ENCODE measurements at regions not wholly inside any gene's neighbourhood (a gene's known extent, or its start where the extent isn't known, plus 50 kb on each side); places are given as distances from the start of the nearest gene placed in this dataset.

DNA sequence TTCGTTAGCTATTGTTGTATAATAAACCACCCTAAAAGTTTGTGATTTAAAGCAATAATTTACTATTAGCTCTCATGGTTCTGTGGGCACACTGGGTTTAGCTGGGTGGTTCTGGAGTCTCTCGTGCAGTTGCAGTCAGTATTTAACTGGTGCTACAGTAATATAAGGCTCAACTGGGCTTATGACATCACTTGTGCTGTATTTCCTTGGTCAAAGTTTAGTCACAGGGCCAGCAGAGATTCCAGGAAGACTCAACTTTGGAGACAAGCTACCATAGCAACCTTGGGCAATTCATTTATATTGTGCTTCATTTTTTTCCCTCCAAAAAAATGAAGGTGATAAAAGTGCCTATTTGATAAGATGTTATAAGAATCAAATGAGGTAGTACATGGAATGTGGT, 204.2 kb upstream of the GUCY1A2 start:
- intact Hi-C loops (cut with micrococcal nuclease), result no loop called here
- H3K9me2 ChIP-seq (replicated peaks; ENCODE audit: low read length), result no peaks in the 10 kb centered on the region
- no peak overlapping the region for H3K9ac ChIP-seq (ENCODE audit: low read length)
- POLR2A ChIA-PET (ENCODE audit: unreplicated experiment), result no interaction called here
- CTCF ChIA-PET, result no interaction called here
- H3K4me3 ChIP-seq (ENCODE audit: low read length), result no peak overlapping the region
- no peaks in the 10 kb centered on the region for H3K4me1 ChIP-seq (ENCODE audit: insufficient read depth, low read length)
- H3K27me3 ChIP-seq (ENCODE audit: low read length), result 0 out of 2 replicates have a peak, but pooled peaks cover 3% of the 10 kb centered on the region
- H4K20me1 ChIP-seq (ENCODE audit: low read length), result no peaks in the 10 kb centered on the region
- H2AFZ ChIP-seq (ENCODE audit: low read length), result no peak overlapping the region
- no peak for ATAC-seq
- no peaks in the 10 kb centered on the region for H3K36me3 ChIP-seq (ENCODE audit: low read depth, low read length)
- H3F3A ChIP-seq (ENCODE audit: low read length, unreplicated experiment), result no peaks in the 10 kb centered on the region
- no peak overlapping the region for H3K4me2 ChIP-seq (ENCODE audit: low read length)
- no peaks in the 10 kb centered on the region for H3K9me3 ChIP-seq (ENCODE audit: low read length)
- TF ChIP-seq, protein P1, sequence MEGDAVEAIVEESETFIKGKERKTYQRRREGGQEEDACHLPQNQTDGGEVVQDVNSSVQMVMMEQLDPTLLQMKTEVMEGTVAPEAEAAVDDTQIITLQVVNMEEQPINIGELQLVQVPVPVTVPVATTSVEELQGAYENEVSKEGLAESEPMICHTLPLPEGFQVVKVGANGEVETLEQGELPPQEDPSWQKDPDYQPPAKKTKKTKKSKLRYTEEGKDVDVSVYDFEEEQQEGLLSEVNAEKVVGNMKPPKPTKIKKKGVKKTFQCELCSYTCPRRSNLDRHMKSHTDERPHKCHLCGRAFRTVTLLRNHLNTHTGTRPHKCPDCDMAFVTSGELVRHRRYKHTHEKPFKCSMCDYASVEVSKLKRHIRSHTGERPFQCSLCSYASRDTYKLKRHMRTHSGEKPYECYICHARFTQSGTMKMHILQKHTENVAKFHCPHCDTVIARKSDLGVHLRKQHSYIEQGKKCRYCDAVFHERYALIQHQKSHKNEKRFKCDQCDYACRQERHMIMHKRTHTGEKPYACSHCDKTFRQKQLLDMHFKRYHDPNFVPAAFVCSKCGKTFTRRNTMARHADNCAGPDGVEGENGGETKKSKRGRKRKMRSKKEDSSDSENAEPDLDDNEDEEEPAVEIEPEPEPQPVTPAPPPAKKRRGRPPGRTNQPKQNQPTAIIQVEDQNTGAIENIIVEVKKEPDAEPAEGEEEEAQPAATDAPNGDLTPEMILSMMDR (conservative IDR thresholded peaks at IDR 0.05; ENCODE audit: low read depth, low read length), result no peak
- TF ChIP-seq EZH2phosphoT487 (IDR thresholded peaks at IDR 0.05; ENCODE audit: borderline replicate concordance, low read length) (no peak), EZH2 (IDR thresholded peaks at IDR 0.05; ENCODE audit: low read length, unreplicated experiment) (no peak)
- H3K27ac ChIP-seq (ENCODE audit: low read length), result no peak overlapping the region
- no peak for DNase-seq
- no TSS peak for BruUV-seq (replicated peaks)
- H3K79me2 ChIP-seq (ENCODE audit: low read length), result no peaks in the 10 kb centered on the region

DNA sequence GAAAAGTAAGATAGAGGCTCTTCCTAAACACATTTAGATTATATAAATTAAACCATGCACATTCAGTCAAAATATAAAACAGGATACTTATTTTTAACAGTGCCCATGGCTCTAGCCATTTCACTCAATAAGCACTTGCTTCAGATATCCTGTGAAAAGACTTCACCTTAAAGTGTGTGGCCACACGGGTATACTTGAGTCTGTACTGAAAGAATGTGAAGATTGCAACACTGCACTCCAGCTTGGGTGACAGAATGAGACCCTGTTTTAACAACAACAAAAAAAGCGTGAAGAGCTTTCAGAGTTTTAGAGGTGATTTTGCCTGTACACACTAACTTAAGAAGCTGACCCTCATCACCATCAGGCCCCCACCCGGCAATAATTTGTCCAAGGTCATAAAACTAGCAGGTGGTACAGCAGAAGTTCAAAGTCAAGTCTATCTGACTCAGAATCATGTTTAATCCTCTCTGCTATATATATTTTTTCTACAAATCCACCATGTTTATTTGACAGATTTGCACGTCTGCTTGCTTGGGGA, 203.5 kb upstream of the GUCY1A2 start:
- H3K9me2 ChIP-seq (replicated peaks; ENCODE audit: low read length), result no peaks in the 10 kb centered on the region
- no peak overlapping the region for H3K9ac ChIP-seq (ENCODE audit: low read length)
- no peaks in the 10 kb centered on the region for H3K79me2 ChIP-seq (ENCODE audit: low read length)
- H4K20me1 ChIP-seq (ENCODE audit: low read length), result no peaks in the 10 kb centered on the region
- no peaks in the 10 kb centered on the region for H3F3A ChIP-seq (ENCODE audit: low read length, unreplicated experiment)
- intact Hi-C loops (cut with micrococcal nuclease), result no loop called here
- H3K27me3 ChIP-seq (ENCODE audit: low read length), result 0 out of 2 replicates have a peak, but pooled peaks cover 3% of the 10 kb centered on the region
- ChIA-PET CTCF (no interaction called here), POLR2A (ENCODE audit: unreplicated experiment) (no interaction called here)
- no peaks in the 10 kb centered on the region for H3K9me3 ChIP-seq (ENCODE audit: low read length)
- ATAC-seq (no peak), DNase-seq (no peak)
- no peak overlapping the region for H3K4me3 ChIP-seq (ENCODE audit: low read length)
- no peaks in the 10 kb centered on the region for H3K4me1 ChIP-seq (ENCODE audit: insufficient read depth, low read length)
- TF ChIP-seq EZH2 (IDR thresholded peaks at IDR 0.05; ENCODE audit: low read length, unreplicated experiment) (no peak), EZH2phosphoT487 (IDR thresholded peaks at IDR 0.05; ENCODE audit: borderline replicate concordance, low read length) (no peak)
- TF ChIP-seq, protein P1 (conservative IDR thresholded peaks at IDR 0.05; ENCODE audit: low read depth, low read length), result no peak
- no peak overlapping the region for H2AFZ ChIP-seq (ENCODE audit: low read length)
- no peak overlapping the region for H3K4me2 ChIP-seq (ENCODE audit: low read length)
- no peaks in the 10 kb centered on the region for H3K36me3 ChIP-seq (ENCODE audit: low read depth, low read length)
- BruUV-seq (replicated peaks), result no TSS peak
- H3K27ac ChIP-seq (ENCODE audit: low read length), result no peak overlapping the region

DNA sequence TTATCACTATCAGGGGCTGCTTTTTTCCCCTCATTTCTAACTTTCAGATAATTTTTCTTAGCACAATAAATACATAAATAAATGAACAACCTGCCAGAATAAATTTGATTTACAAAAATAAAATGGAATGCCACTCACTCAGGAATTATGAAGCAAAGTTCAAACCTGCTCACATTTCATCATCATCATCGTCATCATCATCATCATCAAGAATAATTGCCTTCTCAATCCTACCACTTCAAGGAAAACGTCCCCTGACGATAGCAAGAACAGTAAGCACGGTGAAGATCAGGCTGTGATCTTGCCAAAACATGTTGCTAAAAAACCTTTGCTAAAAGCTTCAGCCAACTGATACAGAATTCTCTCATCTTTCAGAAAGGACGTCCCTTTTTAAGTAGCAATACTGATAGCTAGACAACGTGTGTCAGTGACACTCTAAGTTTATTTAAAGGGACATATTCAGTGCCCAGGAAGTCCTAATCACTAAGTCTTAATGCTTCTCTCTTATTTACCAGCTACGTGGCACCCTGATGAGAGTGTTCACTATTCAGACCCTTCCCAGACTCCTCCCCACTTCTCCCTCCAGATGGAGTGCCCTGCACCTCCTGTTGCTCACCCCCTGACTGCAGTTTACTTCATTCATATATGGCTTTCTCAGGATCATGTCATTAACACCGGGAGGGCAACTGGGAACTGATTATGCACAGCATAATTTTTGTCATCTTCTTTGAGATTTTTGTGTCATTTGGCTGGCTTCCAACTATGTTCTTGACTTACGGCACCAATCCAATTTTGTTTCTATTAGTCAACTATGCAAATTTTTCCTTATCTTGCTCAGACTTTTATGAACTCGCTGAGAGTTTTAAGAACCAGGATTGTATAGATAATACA, 200.1 kb upstream of the GUCY1A2 start:
- DNase-seq, result no peak
- ChIA-PET CTCF (no interaction called here), POLR2A (ENCODE audit: unreplicated experiment) (no interaction called here)
- H3K79me2 ChIP-seq (ENCODE audit: low read length), result no peaks in the 10 kb centered on the region
- H3K4me1 ChIP-seq (ENCODE audit: insufficient read depth, low read length), result no peaks in the 10 kb centered on the region
- no peaks in the 10 kb centered on the region for H3K9me2 ChIP-seq (replicated peaks; ENCODE audit: low read length)
- no peaks in the 10 kb centered on the region for H3K36me3 ChIP-seq (ENCODE audit: low read depth, low read length)
- no peak for TF ChIP-seq EZH2phosphoT487 (IDR thresholded peaks at IDR 0.05; ENCODE audit: borderline replicate concordance, low read length)
- H3K27me3 ChIP-seq (ENCODE audit: low read length), result peaks cover 24% of the 10 kb centered on the region
- H3K27ac ChIP-seq (ENCODE audit: low read length), result no peak overlapping the region
- ATAC-seq, result no peak
- H4K20me1 ChIP-seq (ENCODE audit: low read length), result no peaks in the 10 kb centered on the region
- H3F3A ChIP-seq (ENCODE audit: low read length, unreplicated experiment), result no peaks in the 10 kb centered on the region
- no peak overlapping the region for H2AFZ ChIP-seq (ENCODE audit: low read length)
- BruUV-seq (replicated peaks), result no TSS peak
- no peaks in the 10 kb centered on the region for H3K9me3 ChIP-seq (ENCODE audit: low read length)
- no peak overlapping the region for H3K4me2 ChIP-seq (ENCODE audit: low read length)
- no peak overlapping the region for H3K9ac ChIP-seq (ENCODE audit: low read length)
- intact Hi-C loops (cut with micrococcal nuclease), result no loop called here
- H3K4me3 ChIP-seq (ENCODE audit: low read length), result no peak overlapping the region
